Lung (tissue), 11 donors: ENCODE measurements at regions not wholly inside any gene's neighbourhood (a gene's known extent, or its start where the extent isn't known, plus 50 kb on each side); places are given as distances from the start of the nearest gene placed in this dataset.

Experiments
- ATAC-seq: fragments of 200-7000 bp; cut with Tn5 transposase; one replicate; pipeline ENCODE4 v1.9.1; 2020; ENCODE audit warnings: moderate number of reproducible peaks; ENCODE audit not compliant: insufficient read depth, low FRiP score
- DNase-seq, 3 donors: peaks; one replicate each; pipeline ENCODE4 v3.0.0-alpha.2; 2013 to 2017
- H3K27ac ChIP-seq, 2 donors: one replicate each; pipeline ENCODE4 v1.5.1; 2013; ENCODE audit warnings: mild to moderate bottlenecking in 2 of 2, moderate library complexity in 2 of 2, control low read depth in 1 of 2, inconsistent platforms in 1 of 2, low read depth in 1 of 2, low read length in 1 of 2
- H3K27me3 ChIP-seq, 3 donors: one replicate each; pipeline ENCODE4 v1.5.1; 2013; ENCODE audit warnings: low read length in 2 of 3; ENCODE audit not compliant: control insufficient read depth in 3 of 3, insufficient read depth in 3 of 3
- H3K36me3 ChIP-seq, 4 donors: one replicate each; pipeline ENCODE4 v1.5.1; 2013; ENCODE audit warnings: low read length in 4 of 4, mild to moderate bottlenecking in 1 of 4, moderate library complexity in 1 of 4; ENCODE audit not compliant: control insufficient read depth in 4 of 4, insufficient read depth in 4 of 4
- H3K4me1 ChIP-seq, 5 donors: one replicate each; pipeline ENCODE4 v1.5.1; 2013; ENCODE audit warnings: low read length in 5 of 5, mild to moderate bottlenecking in 2 of 5, moderate library complexity in 1 of 5; ENCODE audit not compliant: control insufficient read depth in 5 of 5, insufficient read depth in 5 of 5
- H3K4me3 ChIP-seq: one replicate; pipeline ENCODE4 v1.5.1; 2013; ENCODE audit warnings: mild to moderate bottlenecking, control low read depth, moderate library complexity
- H3K9ac ChIP-seq, 2 donors: one replicate each; pipeline ENCODE4 v1.5.1; 2013; ENCODE audit warnings: low read length in 2 of 2, control low read depth in 1 of 2; ENCODE audit not compliant: insufficient read depth in 1 of 2
- H3K9me3 ChIP-seq, 4 donors: one replicate each; pipeline ENCODE4 v1.5.1; 2013; ENCODE audit warnings: low read length in 3 of 4, mild to moderate bottlenecking in 1 of 4, moderate library complexity in 1 of 4; ENCODE audit not compliant: control insufficient read depth in 4 of 4, insufficient read depth in 3 of 4
- WGBS, 2 donors: extraction: QIAGEN DNeasy Blood & Tissue Kit; methylation state at CpG; one replicate each; pipeline ENCODE4 v1.1.7; 2013; 5-methylcytosine and 5-hydroxymethylcytosine counted together
- TF ChIP-seq, protein P1 (sequence below): IDR thresholded peaks from 2 replicates; pipeline ENCODE4 v1.5.1; 2012; ENCODE audit warnings: mild to moderate bottlenecking; ENCODE audit errors: control extremely low read depth, extremely low read depth
- donor health status: control.
- donor health status: control.
- donor health status: Bipolar disorder and iron deficiency.
- donor health status: healthy.
- donor health status: DM: yes; HTN: yes; CAD: no.

- Histone ChIP-seq H3K27me3 (no peaks in the 10 kb centered on the region), H3K9ac (no peak overlapping the region), H3K9me3 (peaks cover 0 to 3% (median 0%) of the 10 kb centered on the region in 4 donors), H3K36me3 (peaks cover 0 to 3% (median 0%) of the 10 kb centered on the region in 4 donors), H3K27ac (no peak overlapping the region), H3K4me1 (no peaks in the 10 kb centered on the region), H3K4me3 (no peak overlapping the region)
- no peak for ATAC-seq
- DNase-seq, result no peak
- WGBS, 2 donors, result 66 to 70% methylated on average over 12 of the region's 12 CpGs
- TF ChIP-seq, protein P1, sequence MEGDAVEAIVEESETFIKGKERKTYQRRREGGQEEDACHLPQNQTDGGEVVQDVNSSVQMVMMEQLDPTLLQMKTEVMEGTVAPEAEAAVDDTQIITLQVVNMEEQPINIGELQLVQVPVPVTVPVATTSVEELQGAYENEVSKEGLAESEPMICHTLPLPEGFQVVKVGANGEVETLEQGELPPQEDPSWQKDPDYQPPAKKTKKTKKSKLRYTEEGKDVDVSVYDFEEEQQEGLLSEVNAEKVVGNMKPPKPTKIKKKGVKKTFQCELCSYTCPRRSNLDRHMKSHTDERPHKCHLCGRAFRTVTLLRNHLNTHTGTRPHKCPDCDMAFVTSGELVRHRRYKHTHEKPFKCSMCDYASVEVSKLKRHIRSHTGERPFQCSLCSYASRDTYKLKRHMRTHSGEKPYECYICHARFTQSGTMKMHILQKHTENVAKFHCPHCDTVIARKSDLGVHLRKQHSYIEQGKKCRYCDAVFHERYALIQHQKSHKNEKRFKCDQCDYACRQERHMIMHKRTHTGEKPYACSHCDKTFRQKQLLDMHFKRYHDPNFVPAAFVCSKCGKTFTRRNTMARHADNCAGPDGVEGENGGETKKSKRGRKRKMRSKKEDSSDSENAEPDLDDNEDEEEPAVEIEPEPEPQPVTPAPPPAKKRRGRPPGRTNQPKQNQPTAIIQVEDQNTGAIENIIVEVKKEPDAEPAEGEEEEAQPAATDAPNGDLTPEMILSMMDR, result no peak
These were observed 77.6 kb upstream of the ZNF516 start for GRCh38 chr18:76572518-76573247.

GRCh38 chr18:76571689-76572088 is 76.6 kb upstream of the ZNF516 start:
- Histone ChIP-seq H3K4me3 (no peak overlapping the region), H3K36me3 (peaks cover 0 to 3% (median 0%) of the 10 kb centered on the region in 4 donors), H3K9me3 (peaks cover 0 to 3% (median 0%) of the 10 kb centered on the region in 4 donors), H3K27ac (no peak overlapping the region), H3K27me3 (no peaks in the 10 kb centered on the region), H3K4me1 (peaks cover 0 to under 1% (median 0%) of the 10 kb centered on the region in 5 donors), H3K9ac (no peak overlapping the region)
- TF ChIP-seq, protein P1, result no peak
- WGBS, 2 donors, result 48 to 83% methylated on average over 3 of the region's 3 CpGs
- DNase-seq (no peak), ATAC-seq (no peak)

DNA sequence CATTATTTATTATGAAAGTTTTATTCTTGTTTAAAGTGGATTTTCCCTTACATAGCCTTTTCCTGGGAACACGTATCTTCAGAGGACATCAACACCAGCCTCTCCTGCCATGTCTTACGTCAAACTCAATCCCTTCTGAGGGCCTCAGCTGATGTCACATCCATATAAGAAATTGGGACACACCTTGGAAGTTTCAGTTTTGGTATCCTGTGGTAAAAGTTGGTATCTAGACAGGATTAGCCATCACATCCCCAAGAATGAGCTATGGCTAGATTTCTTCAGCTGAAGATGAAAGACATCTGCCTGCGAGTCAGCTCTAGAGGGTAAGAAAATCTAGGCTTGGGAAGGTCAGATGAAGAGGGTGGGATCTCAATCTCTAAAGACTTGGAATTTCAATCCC is 75.8 kb upstream of the ZNF516 start:
- ATAC-seq (no peak), DNase-seq (no peak)
- Histone ChIP-seq H3K27me3 (no peaks in the 10 kb centered on the region), H3K9ac (no peak overlapping the region), H3K4me1 (peaks cover 0 to 4% (median 0%) of the 10 kb centered on the region in 5 donors), H3K9me3 (peaks cover 0 to 3% (median 0%) of the 10 kb centered on the region in 4 donors), H3K36me3 (peaks cover 0 to 3% (median 0%) of the 10 kb centered on the region in 4 donors), H3K4me3 (no peak overlapping the region), H3K27ac (no peak overlapping the region)
- 86 to 95% methylated on average over 3 of the region's 3 CpGs for WGBS, 2 donors
- TF ChIP-seq, protein P1, result no peak
